Loucy (cell line): ENCODE measurements at regions not wholly inside any gene's neighbourhood (a gene's known extent, or its start where the extent isn't known, plus 50 kb on each side); places are given as distances from the start of the nearest gene placed in this dataset.

Experiments
- H2AFZ ChIP-seq: fragments of 200-600 bp; sonication (generic); 2 replicates; pipeline ENCODE4 v1.6.0; 2016; ENCODE audit warnings: antibody characterized with exemption, mild to moderate bottlenecking, low read length, moderate library complexity
- H3F3A ChIP-seq: fragments of 200-600 bp; 2 replicates; pipeline ENCODE4 v1.6.0; 2016; ENCODE audit warnings: antibody characterized with exemption, low read depth, mild to moderate bottlenecking
- H3K27me3 ChIP-seq: fragments of 200-600 bp; sonication (generic); 2 replicates; pipeline ENCODE4 v1.6.1; 2014; ENCODE audit warnings: low read length, mild to moderate bottlenecking; ENCODE audit not compliant: insufficient read depth, poor library complexity, severe bottlenecking
- H3K36me3 ChIP-seq: fragments of 200-600 bp; sonication (generic); 2 replicates; pipeline ENCODE4 v1.6.1; 2016; ENCODE audit warnings: low read length; ENCODE audit not compliant: insufficient read depth
- H3K4me1 ChIP-seq: fragments of 200-600 bp; sonication (generic); 2 replicates; pipeline ENCODE4 v1.5.1; 2014; ENCODE audit warnings: low read length, mild to moderate bottlenecking; ENCODE audit not compliant: insufficient read depth, poor library complexity, severe bottlenecking
- H3K4me2 ChIP-seq: fragments of 200-600 bp; sonication (generic); 2 replicates; pipeline ENCODE4 v1.6.0; 2014; ENCODE audit warnings: antibody characterized with exemption, low read length, low read depth, mild to moderate bottlenecking; ENCODE audit not compliant: poor library complexity, severe bottlenecking
- H3K4me3 ChIP-seq: fragments of 200-600 bp; sonication (generic); 2 replicates; pipeline ENCODE4 v1.5.1; 2014; ENCODE audit warnings: low read length, mild to moderate bottlenecking, mixed read lengths; ENCODE audit not compliant: poor library complexity, severe bottlenecking
- H3K79me2 ChIP-seq: fragments of 200-600 bp; sonication (generic); 2 replicates; pipeline ENCODE4 v1.6.1; 2014; ENCODE audit warnings: low read length; ENCODE audit not compliant: insufficient read depth
- H3K9ac ChIP-seq: fragments of 200-600 bp; sonication (generic); 2 replicates; pipeline ENCODE4 v1.6.0; 2014; ENCODE audit warnings: mild to moderate bottlenecking, low read depth, low read length, moderate library complexity; ENCODE audit not compliant: poor library complexity, severe bottlenecking
- H3K9me2 ChIP-seq: fragments of 200-600 bp; sonication (generic); replicated peaks from 2 replicates; pipeline ENCODE4 v1.6.1; 2016; ENCODE audit warnings: low read depth, low read length, mixed read lengths
- H3K9me3 ChIP-seq: fragments of 200-600 bp; sonication (generic); 2 replicates; pipeline ENCODE4 v1.6.1; 2014; ENCODE audit warnings: mild to moderate bottlenecking, antibody characterized with exemption, low read length, low read depth; ENCODE audit not compliant: insufficient read depth
- H4K20me1 ChIP-seq: fragments of 200-600 bp; sonication (generic); 2 replicates; pipeline ENCODE4 v1.6.0; 2014; ENCODE audit warnings: antibody characterized with exemption, low read length, mild to moderate bottlenecking; ENCODE audit not compliant: insufficient read depth, poor library complexity, severe bottlenecking
- CTCF ChIP-seq: fragments of 200-600 bp; sonication (generic); conservative IDR thresholded peaks from 2 replicates; pipeline ENCODE4 v1.5.1; 2014; ENCODE audit warnings: mild to moderate bottlenecking, antibody characterized with exemption, low read length
- EZH2phosphoT487 ChIP-seq: fragments of 200-600 bp; IDR thresholded peaks from 2 replicates; pipeline ENCODE4 v1.6.1; 2018; ENCODE audit warnings: antibody characterized with exemption, mild to moderate bottlenecking, moderate library complexity, borderline replicate concordance

GRCh38 chr2:52429740-52430139 is 1337.9 kb upstream of the CHAC2 start:
- no peaks in the 10 kb centered on the region for H3K79me2 ChIP-seq
- H3K9me3 ChIP-seq: peaks cover 3% of the 10 kb centered on the region; the same call in 1 of the 2 replicates
- no peaks in the 10 kb centered on the region for H3K9me2 ChIP-seq
- no peak overlapping the region for H2AFZ ChIP-seq
- H4K20me1 ChIP-seq: no peaks in the 10 kb centered on the region
- H3K9ac ChIP-seq: no peak overlapping the region
- H3K4me2 ChIP-seq: no peak overlapping the region
- no peaks in the 10 kb centered on the region for H3K36me3 ChIP-seq
- H3K4me3 ChIP-seq: no peak overlapping the region
- no peaks in the 10 kb centered on the region for H3F3A ChIP-seq
- H3K27me3 ChIP-seq: no peaks in the 10 kb centered on the region
- no peak for TF ChIP-seq EZH2phosphoT487
- TF ChIP-seq CTCF: no peak
- H3K4me1 ChIP-seq: no peaks in the 10 kb centered on the region

GRCh38 chr2:52429171-52429570 is 1338.4 kb upstream of the CHAC2 start:
- H3K27me3 ChIP-seq: no peaks in the 10 kb centered on the region
- no peaks in the 10 kb centered on the region for H3K36me3 ChIP-seq
- H3K4me3 ChIP-seq: no peak overlapping the region
- no peak overlapping the region for H3K4me2 ChIP-seq
- H3K9me2 ChIP-seq: no peaks in the 10 kb centered on the region
- no peaks in the 10 kb centered on the region for H4K20me1 ChIP-seq
- no peak for TF ChIP-seq EZH2phosphoT487
- no peak for TF ChIP-seq CTCF
- H3K9me3 ChIP-seq: peaks cover 3% of the 10 kb centered on the region; the same call in 1 of the 2 replicates
- no peaks in the 10 kb centered on the region for H3K79me2 ChIP-seq
- no peaks in the 10 kb centered on the region for H3K4me1 ChIP-seq
- no peak overlapping the region for H3K9ac ChIP-seq
- H2AFZ ChIP-seq: no peak overlapping the region
- no peaks in the 10 kb centered on the region for H3F3A ChIP-seq

DNA sequence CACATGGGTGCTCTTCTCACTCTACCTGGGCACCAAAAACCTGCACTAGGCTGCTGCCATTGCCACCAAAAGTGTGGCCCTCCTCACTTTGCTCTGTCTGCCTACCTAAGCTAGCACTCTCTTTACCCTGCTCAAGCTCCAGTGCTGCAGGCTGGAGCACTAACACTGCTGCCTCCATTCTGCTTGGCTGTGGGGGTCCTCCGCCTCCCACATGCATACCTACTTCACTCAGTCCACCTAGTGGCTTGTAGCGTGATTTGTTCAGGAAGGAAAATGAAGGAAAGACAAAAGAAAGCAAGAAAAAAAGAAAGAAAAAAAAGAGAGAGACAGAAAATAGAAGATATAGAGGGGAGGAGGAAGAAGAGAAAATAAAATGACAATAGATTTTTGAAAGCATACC is 1339.4 kb upstream of the CHAC2 start:
- no peak overlapping the region for H3K4me2 ChIP-seq
- no peaks in the 10 kb centered on the region for H3F3A ChIP-seq
- H3K4me1 ChIP-seq: no peaks in the 10 kb centered on the region
- H3K36me3 ChIP-seq: no peaks in the 10 kb centered on the region
- H3K9me2 ChIP-seq: no peaks in the 10 kb centered on the region
- TF ChIP-seq CTCF (no peak), EZH2phosphoT487 (no peak)
- H3K9me3 ChIP-seq: peaks cover 3% of the 10 kb centered on the region; the same call in 1 of the 2 replicates
- no peaks in the 10 kb centered on the region for H3K27me3 ChIP-seq
- no peak overlapping the region for H3K4me3 ChIP-seq
- no peaks in the 10 kb centered on the region for H3K79me2 ChIP-seq
- H2AFZ ChIP-seq: no peak overlapping the region
- H4K20me1 ChIP-seq: no peaks in the 10 kb centered on the region
- no peak overlapping the region for H3K9ac ChIP-seq
